A673 (cell line): ENCODE measurements at regions not wholly inside any gene's neighbourhood (a gene's known extent, or its start where the extent isn't known, plus 50 kb on each side); places are given as distances from the start of the nearest gene placed in this dataset.

Source experiments
- CTCF ChIP-seq: fragments of 300-800, 200-600 bp; sonication (generic); conservative IDR thresholded peaks from 2 replicates; pipeline ENCODE4 v1.5.1; 2017; ENCODE audit warnings: low read depth, mild to moderate bottlenecking, antibody characterized with exemption, low read length, moderate library complexity, mixed read lengths
- EZH2 ChIP-seq: fragments of 200-600 bp; sonication (generic); IDR thresholded peaks from 2 replicates; pipeline ENCODE4 v1.6.1; 2017; ENCODE audit warnings: borderline replicate concordance, low read depth, mild to moderate bottlenecking, mixed read lengths, antibody characterized with exemption, low read length; ENCODE audit not compliant: poor library complexity, severe bottlenecking

DNA sequence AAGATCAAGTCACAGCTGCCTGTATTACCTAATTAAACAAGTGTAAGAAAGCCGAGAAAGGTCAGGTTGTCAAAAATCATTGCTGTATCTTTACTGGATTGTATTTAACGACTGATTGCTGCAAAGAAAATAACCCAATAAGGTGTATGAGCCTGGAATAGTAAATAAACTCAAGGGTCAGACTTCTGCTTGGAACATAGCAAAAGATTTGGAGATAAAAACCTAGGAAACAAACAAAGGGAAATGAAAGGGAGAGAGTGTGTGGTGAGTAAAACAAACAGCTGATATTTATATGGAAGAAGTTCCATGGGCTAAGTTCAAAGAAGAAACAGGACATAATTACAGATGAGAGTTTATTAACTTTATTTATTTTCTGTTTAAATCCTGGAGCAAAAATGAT, 354.0 kb downstream of the TLR4 start:
- TF ChIP-seq CTCF (no peak), EZH2 (no peak)
